ENCODE measurements at regions not wholly inside any gene's neighbourhood (a gene's known extent, or its start where the extent isn't known, plus 50 kb on each side); places are given as distances from the start of the nearest gene placed in this dataset.

- Mint-ChIP-seq H3K4me1 (no peaks in the 10 kb centered on the region), H3K27ac (no peak overlapping the region), H3K27me3 (no peaks in the 10 kb centered on the region), H3K36me3 (ENCODE audit: low read depth) (no peaks in the 10 kb centered on the region), H3K4me3 (no peak overlapping the region), H3K9me3 (no peaks in the 10 kb centered on the region)
- no peak for ATAC-seq (replicated peaks)
Observed at GRCh38 chr4:144574000-144574399, 72.0 kb upstream of the HHIP start.

GRCh38 chr4:144574509-144574908 is 71.4 kb upstream of the HHIP start:
- H3K9me3 Mint-ChIP-seq: no peaks in the 10 kb centered on the region
- H3K4me1 Mint-ChIP-seq: no peaks in the 10 kb centered on the region
- no peak overlapping the region for H3K4me3 Mint-ChIP-seq
- H3K27me3 Mint-ChIP-seq: no peaks in the 10 kb centered on the region
- ATAC-seq (replicated peaks): no peak
- H3K36me3 Mint-ChIP-seq (ENCODE audit: low read depth): no peaks in the 10 kb centered on the region
- H3K27ac Mint-ChIP-seq: no peak overlapping the region

GRCh38 chr4:144575181-144575580 is 70.8 kb upstream of the HHIP start:
- no peaks in the 10 kb centered on the region for H3K9me3 Mint-ChIP-seq
- H3K4me3 Mint-ChIP-seq: no peak overlapping the region
- no peak for ATAC-seq (replicated peaks)
- no peaks in the 10 kb centered on the region for H3K27me3 Mint-ChIP-seq
- H3K4me1 Mint-ChIP-seq: no peaks in the 10 kb centered on the region
- H3K27ac Mint-ChIP-seq: no peak overlapping the region
- H3K36me3 Mint-ChIP-seq (ENCODE audit: low read depth): no peaks in the 10 kb centered on the region

- Mint-ChIP-seq H3K4me1 (no peaks in the 10 kb centered on the region), H3K27ac (no peak overlapping the region), H3K9me3 (no peaks in the 10 kb centered on the region), H3K4me3 (no peak overlapping the region), H3K27me3 (no peaks in the 10 kb centered on the region), H3K36me3 (ENCODE audit: low read depth) (no peaks in the 10 kb centered on the region)
- no peak for ATAC-seq (replicated peaks)
Observed at GRCh38 chr4:144578681-144579080, 67.3 kb upstream of the HHIP start.

GRCh38 chr4:144579411-144580030 is 66.4 kb upstream of the HHIP start:
- no peak overlapping the region for H3K27ac Mint-ChIP-seq

GRCh38 chr4:144580430-144580829 is 65.5 kb upstream of the HHIP start:
- Mint-ChIP-seq H3K27ac (no peak overlapping the region), H3K4me3 (no peak overlapping the region), H3K4me1 (no peaks in the 10 kb centered on the region), H3K36me3 (ENCODE audit: low read depth) (no peaks in the 10 kb centered on the region), H3K9me3 (no peaks in the 10 kb centered on the region), H3K27me3 (no peaks in the 10 kb centered on the region)
- ATAC-seq (replicated peaks): no peak

More at GRCh38 chr4:144579411-144580030, 66.4 kb upstream of the HHIP start:
- Mint-ChIP-seq H3K4me3 (no peak overlapping the region), H3K27me3 (no peaks in the 10 kb centered on the region), H3K4me1 (no peaks in the 10 kb centered on the region), H3K36me3 (ENCODE audit: low read depth) (no peaks in the 10 kb centered on the region), H3K9me3 (no peaks in the 10 kb centered on the region)
- no peak for ATAC-seq (replicated peaks)

GRCh38 chr4:144582105-144582850 is 63.7 kb upstream of the HHIP start:
- no peak overlapping the region for H3K27ac Mint-ChIP-seq
- no peaks in the 10 kb centered on the region for H3K4me1 Mint-ChIP-seq
- H3K36me3 Mint-ChIP-seq (ENCODE audit: low read depth): no peaks in the 10 kb centered on the region
- no peak overlapping the region for H3K4me3 Mint-ChIP-seq
- ATAC-seq (replicated peaks): no peak
- no peaks in the 10 kb centered on the region for H3K27me3 Mint-ChIP-seq
- no peaks in the 10 kb centered on the region for H3K9me3 Mint-ChIP-seq

- H3K4me3 Mint-ChIP-seq: no peak overlapping the region
- no peak for ATAC-seq (replicated peaks)
- no peak overlapping the region for H3K27ac Mint-ChIP-seq
- H3K27me3 Mint-ChIP-seq: no peaks in the 10 kb centered on the region
- no peaks in the 10 kb centered on the region for H3K4me1 Mint-ChIP-seq
- no peaks in the 10 kb centered on the region for H3K36me3 Mint-ChIP-seq (ENCODE audit: low read depth)
- peaks cover 4% of the 10 kb centered on the region for H3K9me3 Mint-ChIP-seq
Observed at GRCh38 chr4:144582975-144583374, 63.0 kb upstream of the HHIP start.

- ATAC-seq (replicated peaks): no peak
- Mint-ChIP-seq H3K36me3 (ENCODE audit: low read depth) (no peaks in the 10 kb centered on the region), H3K9me3 (peaks cover 4% of the 10 kb centered on the region), H3K27ac (no peak overlapping the region), H3K4me1 (no peaks in the 10 kb centered on the region), H3K27me3 (no peaks in the 10 kb centered on the region), H3K4me3 (no peak overlapping the region)
Observed at GRCh38 chr4:144583658-144584057, 62.3 kb upstream of the HHIP start.

GRCh38 chr4:144584428-144584827 is 61.5 kb upstream of the HHIP start:
- Mint-ChIP-seq H3K4me3 (no peak overlapping the region), H3K36me3 (ENCODE audit: low read depth) (no peaks in the 10 kb centered on the region), H3K27ac (no peak overlapping the region), H3K4me1 (no peaks in the 10 kb centered on the region), H3K27me3 (no peaks in the 10 kb centered on the region), H3K9me3 (peaks cover 4% of the 10 kb centered on the region)
- ATAC-seq (replicated peaks): no peak

- no peak overlapping the region for H3K4me3 Mint-ChIP-seq
- H3K27ac Mint-ChIP-seq: no peak overlapping the region
- no peaks in the 10 kb centered on the region for H3K27me3 Mint-ChIP-seq
- no peak for ATAC-seq (replicated peaks)
- H3K4me1 Mint-ChIP-seq: no peaks in the 10 kb centered on the region
- H3K9me3 Mint-ChIP-seq: peaks cover 4% of the 10 kb centered on the region
- no peaks in the 10 kb centered on the region for H3K36me3 Mint-ChIP-seq (ENCODE audit: low read depth)
Observed at GRCh38 chr4:144589512-144589911, 56.4 kb upstream of the HHIP start.

GRCh38 chr4:144590020-144590419 is 55.9 kb upstream of the HHIP start:
- Mint-ChIP-seq H3K36me3 (ENCODE audit: low read depth) (no peaks in the 10 kb centered on the region), H3K9me3 (peaks cover 4% of the 10 kb centered on the region), H3K27ac (no peak overlapping the region), H3K4me3 (no peak overlapping the region), H3K4me1 (no peaks in the 10 kb centered on the region), H3K27me3 (no peaks in the 10 kb centered on the region)
- ATAC-seq (replicated peaks): no peak

GRCh38 chr4:144591401-144591800 is 54.6 kb upstream of the HHIP start:
- peaks cover 4% of the 10 kb centered on the region for H3K9me3 Mint-ChIP-seq
- peaks cover under 1% of the 10 kb centered on the region for H3K27me3 Mint-ChIP-seq
- H3K4me3 Mint-ChIP-seq: no peak overlapping the region
- ATAC-seq (replicated peaks): no peak
- H3K27ac Mint-ChIP-seq: no peak overlapping the region
- no peaks in the 10 kb centered on the region for H3K36me3 Mint-ChIP-seq (ENCODE audit: low read depth)
- no peaks in the 10 kb centered on the region for H3K4me1 Mint-ChIP-seq

GRCh38 chr4:144592264-144592663 is 53.7 kb upstream of the HHIP start:
- H3K4me1 Mint-ChIP-seq: no peaks in the 10 kb centered on the region
- H3K27me3 Mint-ChIP-seq: peaks cover 3% of the 10 kb centered on the region
- H3K9me3 Mint-ChIP-seq: peaks cover 4% of the 10 kb centered on the region
- no peak for ATAC-seq (replicated peaks)
- no peak overlapping the region for H3K4me3 Mint-ChIP-seq
- no peaks in the 10 kb centered on the region for H3K36me3 Mint-ChIP-seq (ENCODE audit: low read depth)
- H3K27ac Mint-ChIP-seq: no peak overlapping the region

GRCh38 chr4:144594471-144594986 is 51.4 kb upstream of the HHIP start:
- Mint-ChIP-seq H3K36me3 (ENCODE audit: low read depth) (no peaks in the 10 kb centered on the region), H3K9me3 (no peaks in the 10 kb centered on the region), H3K27me3 (peaks cover 3% of the 10 kb centered on the region), H3K4me3 (no peak overlapping the region), H3K27ac (no peak overlapping the region), H3K4me1 (no peaks in the 10 kb centered on the region)
- ATAC-seq (replicated peaks): no peak

Data from activated T-helper 17 cell treated with anti-CD3 and anti-CD28 coated beads, Interleukin-2, amount 50 U/mL, for 72 hours (primary cell).